ENCODE measurements at regions not wholly inside any gene's neighbourhood (a gene's known extent, or its start where the extent isn't known, plus 50 kb on each side); places are given as distances from the start of the nearest gene placed in this dataset.

DNA sequence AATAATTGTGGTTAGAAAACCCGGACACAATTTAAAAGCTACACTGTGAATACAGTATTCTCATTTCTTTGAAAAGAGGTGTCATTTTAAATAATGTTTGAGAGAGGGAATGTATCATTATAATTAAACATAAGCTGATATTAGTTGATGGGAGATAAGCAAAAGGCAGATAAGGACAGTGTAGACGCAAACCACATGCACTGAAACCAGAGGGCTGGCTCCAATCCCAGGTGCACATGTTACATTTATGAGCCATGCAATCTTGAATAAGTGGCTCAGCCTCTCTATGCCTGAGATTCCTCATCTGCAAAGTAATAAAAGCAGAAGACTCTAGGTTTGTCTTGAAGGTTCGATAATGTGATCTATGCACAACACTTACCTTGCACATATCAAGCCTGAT lies 238.7 kb downstream of the EFNB2 start:
- no peak overlapping the region for H3K27ac ChIP-seq (ENCODE audit: low read depth in 1 of 2, low read length in 2 of 2)
- H3K4me1 ChIP-seq (ENCODE audit: control insufficient read depth in 1 of 2, insufficient read depth in 2 of 2, low read length in 2 of 2), result no peaks in the 10 kb centered on the region
- H3K4me3 ChIP-seq (ENCODE audit: low read length in 2 of 2), result no peak overlapping the region
- DNase-seq (no peak), ATAC-seq (ENCODE audit: low FRiP score) (no peak)
- 78 to 82% methylated on average over 3 of the region's 3 CpGs for WGBS, 2 donors
- no peaks in the 10 kb centered on the region for H3K36me3 ChIP-seq (ENCODE audit: control insufficient read depth in 1 of 2, insufficient read depth in 2 of 2, low read length in 1 of 2)
- intact Hi-C loops (cut with DNase I), result no loop called here
- no peaks in the 10 kb centered on the region for H3K9me3 ChIP-seq (ENCODE audit: control insufficient read depth, low read length)
- H3K27me3 ChIP-seq (ENCODE audit: control insufficient read depth in 1 of 2, insufficient read depth in 2 of 2, low read length in 1 of 2), result no peaks in the 10 kb centered on the region

DNA sequence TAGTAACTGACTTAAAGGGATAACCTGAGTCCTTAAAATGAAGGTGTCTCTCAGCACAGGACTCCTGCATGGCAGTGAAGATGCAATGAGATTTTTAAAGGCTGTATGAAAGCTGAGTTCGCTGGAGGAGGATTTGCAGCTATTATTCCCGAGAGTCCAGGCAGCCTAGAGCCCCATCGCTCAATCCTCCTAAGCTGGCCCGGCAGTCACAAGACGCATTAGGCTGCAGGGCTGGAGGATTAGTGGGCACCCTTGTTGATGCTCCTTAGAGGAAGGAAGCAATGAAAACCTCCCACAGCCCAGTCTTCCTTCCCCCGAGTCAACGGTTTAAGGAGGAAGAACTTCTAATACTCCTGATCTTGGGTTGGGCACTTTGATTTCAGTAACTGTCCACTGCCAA lies 239.5 kb downstream of the EFNB2 start:
- ATAC-seq (ENCODE audit: low FRiP score), result no peak
- 93 to 95% methylated on average over 7 of the region's 7 CpGs for WGBS, 2 donors
- intact Hi-C loops (cut with DNase I), result no loop called here

GRCh38 chr13:106291006-106291405 lies 244.5 kb downstream of the EFNB2 start:
- Histone ChIP-seq H3K27ac (ENCODE audit: low read depth in 1 of 2, low read length in 2 of 2) (no peak overlapping the region), H3K27me3 (ENCODE audit: control insufficient read depth in 1 of 2, insufficient read depth in 2 of 2, low read length in 1 of 2) (no peaks in the 10 kb centered on the region), H3K4me3 (ENCODE audit: low read length in 2 of 2) (no peak overlapping the region), H3K36me3 (ENCODE audit: control insufficient read depth in 1 of 2, insufficient read depth in 2 of 2, low read length in 1 of 2) (no peaks in the 10 kb centered on the region), H3K9me3 (ENCODE audit: control insufficient read depth, low read length) (peaks cover 1% of the 10 kb centered on the region), H3K4me1 (ENCODE audit: control insufficient read depth in 1 of 2, insufficient read depth in 2 of 2, low read length in 2 of 2) (no peaks in the 10 kb centered on the region)
- ATAC-seq (ENCODE audit: low FRiP score) (no peak), DNase-seq (no peak)
- 93 to 95% methylated on average over 1 of the region's 1 CpG for WGBS, 2 donors
- intact Hi-C loops (cut with DNase I), result no loop called here

More for the DNA sequence above, 239.5 kb downstream of the EFNB2 start:
- Histone ChIP-seq H3K4me1 (ENCODE audit: control insufficient read depth in 1 of 2, insufficient read depth in 2 of 2, low read length in 2 of 2) (no peaks in the 10 kb centered on the region), H3K9me3 (ENCODE audit: control insufficient read depth, low read length) (no peaks in the 10 kb centered on the region), H3K36me3 (ENCODE audit: control insufficient read depth in 1 of 2, insufficient read depth in 2 of 2, low read length in 1 of 2) (no peaks in the 10 kb centered on the region), H3K27ac (ENCODE audit: low read depth in 1 of 2, low read length in 2 of 2) (no peak overlapping the region), H3K4me3 (ENCODE audit: low read length in 2 of 2) (no peak overlapping the region), H3K27me3 (ENCODE audit: control insufficient read depth in 1 of 2, insufficient read depth in 2 of 2, low read length in 1 of 2) (no peaks in the 10 kb centered on the region)
- no peak for DNase-seq

- Histone ChIP-seq H3K4me1 (ENCODE audit: control insufficient read depth in 1 of 2, insufficient read depth in 2 of 2, low read length in 2 of 2) (no peaks in the 10 kb centered on the region), H3K27ac (ENCODE audit: low read depth in 1 of 2, low read length in 2 of 2) (no peak overlapping the region), H3K9me3 (ENCODE audit: control insufficient read depth, low read length) (peaks cover 2% of the 10 kb centered on the region), H3K36me3 (ENCODE audit: control insufficient read depth in 1 of 2, insufficient read depth in 2 of 2, low read length in 1 of 2) (no peaks in the 10 kb centered on the region), H3K27me3 (ENCODE audit: control insufficient read depth in 1 of 2, insufficient read depth in 2 of 2, low read length in 1 of 2) (no peaks in the 10 kb centered on the region), H3K4me3 (ENCODE audit: low read length in 2 of 2) (no peak overlapping the region)
- DNase-seq, result no peak
- no peak for ATAC-seq (ENCODE audit: low FRiP score)
- 94 to 95% methylated on average over 6 of the region's 6 CpGs for WGBS, 2 donors
- intact Hi-C loops (cut with DNase I), result no loop called here
These were observed 248.1 kb downstream of the EFNB2 start for GRCh38 chr13:106287351-106287750.

DNA sequence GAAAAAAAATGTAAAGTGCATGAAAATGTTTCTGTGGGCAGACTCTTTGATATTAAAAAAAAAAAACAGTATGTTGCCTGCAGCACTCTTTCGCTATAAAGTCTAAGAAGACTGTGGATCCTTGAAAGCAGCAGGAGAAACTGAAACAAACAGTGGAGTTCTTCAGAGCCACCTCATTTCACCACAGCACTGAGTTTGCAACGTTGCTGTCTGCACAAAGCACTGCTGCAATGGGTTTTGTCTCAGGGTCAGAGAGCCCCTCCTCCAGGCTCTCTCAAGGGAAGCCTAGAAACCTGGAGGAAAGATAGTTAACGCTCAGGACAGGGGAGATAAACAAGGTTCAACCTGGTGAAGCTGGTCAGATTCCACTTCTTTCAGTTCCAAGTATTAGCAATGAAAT lies 248.7 kb downstream of the EFNB2 start:
- Histone ChIP-seq H3K27ac (ENCODE audit: low read depth in 1 of 2, low read length in 2 of 2) (no peak overlapping the region), H3K4me1 (ENCODE audit: control insufficient read depth in 1 of 2, insufficient read depth in 2 of 2, low read length in 2 of 2) (no peaks in the 10 kb centered on the region), H3K27me3 (ENCODE audit: control insufficient read depth in 1 of 2, insufficient read depth in 2 of 2, low read length in 1 of 2) (no peaks in the 10 kb centered on the region), H3K9me3 (ENCODE audit: control insufficient read depth, low read length) (peaks cover 2% of the 10 kb centered on the region), H3K4me3 (ENCODE audit: low read length in 2 of 2) (no peak overlapping the region), H3K36me3 (ENCODE audit: control insufficient read depth in 1 of 2, insufficient read depth in 2 of 2, low read length in 1 of 2) (no peaks in the 10 kb centered on the region)
- WGBS, 2 donors, result 73 to 76% methylated on average over 3 of the region's 3 CpGs
- intact Hi-C loops (cut with DNase I), result no loop called here
- DNase-seq (no peak), ATAC-seq (ENCODE audit: low FRiP score) (no peak)

GRCh38 chr13:106284358-106284757 lies 251.1 kb downstream of the EFNB2 start:
- H3K4me1 ChIP-seq (ENCODE audit: control insufficient read depth in 1 of 2, insufficient read depth in 2 of 2, low read length in 2 of 2), result no peaks in the 10 kb centered on the region
- DNase-seq, result no peak
- WGBS, 2 donors, result 94 to 95% methylated on average over 2 of the region's 2 CpGs
- no peaks in the 10 kb centered on the region for H3K36me3 ChIP-seq (ENCODE audit: control insufficient read depth in 1 of 2, insufficient read depth in 2 of 2, low read length in 1 of 2)
- no peaks in the 10 kb centered on the region for H3K27me3 ChIP-seq (ENCODE audit: control insufficient read depth in 1 of 2, insufficient read depth in 2 of 2, low read length in 1 of 2)
- H3K4me3 ChIP-seq (ENCODE audit: low read length in 2 of 2), result no peak overlapping the region
- H3K27ac ChIP-seq (ENCODE audit: low read depth in 1 of 2, low read length in 2 of 2), result no peak overlapping the region
- intact Hi-C loops (cut with DNase I), result no loop called here
- H3K9me3 ChIP-seq (ENCODE audit: control insufficient read depth, low read length), result peaks cover 2% of the 10 kb centered on the region
- no peak for ATAC-seq (ENCODE audit: low FRiP score)

DNA sequence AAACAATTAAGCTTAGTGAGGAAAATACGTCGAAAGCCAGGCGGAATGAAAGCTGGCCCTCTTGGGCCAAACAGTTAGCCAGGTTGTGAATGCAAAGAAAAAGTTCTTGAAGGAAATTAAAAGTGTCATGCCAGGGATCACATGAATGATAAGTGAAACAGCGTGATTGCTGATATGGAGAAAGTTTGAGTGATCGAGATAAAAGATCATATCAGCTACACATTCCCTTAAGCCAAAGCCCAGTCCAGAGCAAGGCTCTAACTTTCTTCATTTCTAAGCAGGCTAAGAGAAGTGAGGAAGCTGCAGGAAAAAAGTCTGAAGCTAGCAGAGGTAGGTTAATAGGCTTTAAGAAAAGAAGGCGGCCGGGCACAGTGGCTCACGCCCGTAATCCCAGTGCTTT lies 254.0 kb downstream of the EFNB2 start:
- Histone ChIP-seq H3K27ac (ENCODE audit: low read depth in 1 of 2, low read length in 2 of 2) (no peak overlapping the region), H3K4me3 (ENCODE audit: low read length in 2 of 2) (no peak overlapping the region), H3K9me3 (ENCODE audit: control insufficient read depth, low read length) (peaks cover 1% of the 10 kb centered on the region), H3K36me3 (ENCODE audit: control insufficient read depth in 1 of 2, insufficient read depth in 2 of 2, low read length in 1 of 2) (no peaks in the 10 kb centered on the region), H3K27me3 (ENCODE audit: control insufficient read depth in 1 of 2, insufficient read depth in 2 of 2, low read length in 1 of 2) (no peaks in the 10 kb centered on the region), H3K4me1 (ENCODE audit: control insufficient read depth in 1 of 2, insufficient read depth in 2 of 2, low read length in 2 of 2) (peaks cover 0 to 1% of the 10 kb centered on the region in 2 donors)
- DNase-seq, result no peak
- intact Hi-C loops (cut with DNase I), result no loop called here
- 85 to 87% methylated on average over 9 of the region's 9 CpGs for WGBS, 2 donors
- ATAC-seq (ENCODE audit: low FRiP score), result no peak

DNA sequence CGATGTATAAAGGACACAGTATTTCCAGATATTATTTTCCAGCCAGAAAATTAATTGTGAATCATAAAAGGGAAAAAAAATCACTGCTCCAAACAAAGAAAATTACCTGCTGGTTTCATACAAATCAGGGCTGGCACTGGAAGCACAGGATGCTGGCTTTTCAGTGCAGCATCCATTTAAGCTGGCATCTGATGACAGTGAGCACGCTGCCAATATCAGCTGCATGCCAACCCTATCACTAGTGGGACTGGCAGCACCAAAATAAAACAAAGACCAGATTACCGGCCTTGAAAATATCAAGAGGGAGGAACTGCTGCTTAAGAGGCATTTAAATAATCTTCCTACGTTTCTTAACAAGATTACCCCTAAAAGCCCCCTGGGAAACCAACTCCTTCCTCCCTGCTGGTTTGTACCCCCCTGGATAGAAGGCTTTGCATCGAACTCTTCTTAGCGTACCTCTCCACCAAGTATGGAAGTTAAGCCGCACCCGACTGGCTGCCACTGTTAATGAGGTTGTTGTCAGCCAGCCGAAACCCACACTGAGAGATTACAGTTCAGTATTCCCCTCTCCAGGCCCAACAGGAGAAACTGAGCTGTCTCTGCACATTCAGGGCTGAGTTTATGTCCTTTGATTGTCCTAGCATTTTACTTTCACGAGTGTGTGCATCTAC lies 257.8 kb downstream of the EFNB2 start:
- 50 to 52% methylated on average over 10 of the region's 10 CpGs for WGBS, 2 donors
- no peak for ATAC-seq (ENCODE audit: low FRiP score)

GRCh38 chr13:106276876-106277275 lies 258.6 kb downstream of the EFNB2 start:
- no peaks in the 10 kb centered on the region for H3K9me3 ChIP-seq (ENCODE audit: control insufficient read depth, low read length)
- no peaks in the 10 kb centered on the region for H3K36me3 ChIP-seq (ENCODE audit: control insufficient read depth in 1 of 2, insufficient read depth in 2 of 2, low read length in 1 of 2)
- ATAC-seq (ENCODE audit: low FRiP score) (no peak), DNase-seq (no peak)
- WGBS, 2 donors, result 93 to 95% methylated on average over 4 of the region's 4 CpGs
- intact Hi-C loops (cut with DNase I), result loop anchor here in 1 of 2 donors (10.0 kb wide), 1 partner anchor 248 kb away; no protein-coding TSS in a partner anchor
- no peak overlapping the region for H3K27ac ChIP-seq (ENCODE audit: low read depth in 1 of 2, low read length in 2 of 2)
- H3K4me1 ChIP-seq (ENCODE audit: control insufficient read depth in 1 of 2, insufficient read depth in 2 of 2, low read length in 2 of 2), result peaks cover 0 to 1% of the 10 kb centered on the region in 2 donors
- H3K4me3 ChIP-seq (ENCODE audit: low read length in 2 of 2), result no peak overlapping the region
- H3K27me3 ChIP-seq (ENCODE audit: control insufficient read depth in 1 of 2, insufficient read depth in 2 of 2, low read length in 1 of 2), result no peaks in the 10 kb centered on the region

More for the DNA sequence above, 257.8 kb downstream of the EFNB2 start:
- no peak for DNase-seq
- H3K36me3 ChIP-seq (ENCODE audit: control insufficient read depth in 1 of 2, insufficient read depth in 2 of 2, low read length in 1 of 2), result no peaks in the 10 kb centered on the region
- H3K9me3 ChIP-seq (ENCODE audit: control insufficient read depth, low read length), result no peaks in the 10 kb centered on the region
- H3K4me3 ChIP-seq (ENCODE audit: low read length in 2 of 2), result no peak overlapping the region
- intact Hi-C loops (cut with DNase I), result loop anchor here in 1 of 2 donors (10.0 kb wide), 1 partner anchor 247 kb away; no protein-coding TSS in a partner anchor
- H3K27ac ChIP-seq (ENCODE audit: low read depth in 1 of 2, low read length in 2 of 2), result no peak overlapping the region
- no peaks in the 10 kb centered on the region for H3K27me3 ChIP-seq (ENCODE audit: control insufficient read depth in 1 of 2, insufficient read depth in 2 of 2, low read length in 1 of 2)
- peaks cover 0 to 1% of the 10 kb centered on the region in 2 donors for H3K4me1 ChIP-seq (ENCODE audit: control insufficient read depth in 1 of 2, insufficient read depth in 2 of 2, low read length in 2 of 2)

Measured in aorta (tissue), 5 donors.